ENCODE measurements at regions not wholly inside any gene's neighbourhood (a gene's known extent, or its start where the extent isn't known, plus 50 kb on each side); places are given as distances from the start of the nearest gene placed in this dataset.
"Not testable (repeated sequence)": the region's sequence is repeated elsewhere in the genome, so short reads cannot be mapped to it uniquely, and the experiment has no call there.

DNA sequence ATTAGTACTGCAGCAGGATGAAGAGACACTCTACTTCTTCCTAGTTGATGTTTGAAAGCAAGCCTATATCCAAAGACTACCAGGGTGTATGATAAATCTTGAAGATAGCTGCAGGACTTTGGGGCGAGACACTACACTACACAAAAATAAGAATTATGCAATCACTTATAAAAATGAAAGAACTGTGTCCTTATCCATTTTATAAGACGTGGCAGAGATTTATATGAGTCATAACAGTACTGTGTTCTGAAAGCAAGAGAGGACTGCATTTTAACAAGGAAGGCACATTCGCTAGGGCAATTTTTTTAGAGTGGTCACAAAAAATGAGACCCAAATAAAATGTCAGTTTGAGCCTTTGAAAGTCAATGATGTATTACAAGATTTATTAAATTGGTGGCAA, 617.0 kb upstream of the LINC00305 start:
- no peak overlapping the region for H3K27ac Mint-ChIP-seq
- H3K4me3 Mint-ChIP-seq = peak overlapping the region in 1 of 4 donors; percentile 69
- H3K4me1 Mint-ChIP-seq = peaks cover 4 to 14% (median 11%) of the 10 kb centered on the region in 3 donors
- no peaks in the 10 kb centered on the region for H3K9me3 Mint-ChIP-seq
- peaks cover 2% of the 10 kb centered on the region for H3K36me3 Mint-ChIP-seq
- no peaks in the 10 kb centered on the region for H3K27me3 Mint-ChIP-seq

GRCh38 chr18:64752707-64753106, 603.8 kb upstream of the LINC00305 start:
- H3K4me3 Mint-ChIP-seq = no peak overlapping the region
- H3K4me1 Mint-ChIP-seq = no peaks in the 10 kb centered on the region
- no peak overlapping the region for H3K27ac Mint-ChIP-seq
- H3K36me3 Mint-ChIP-seq = peaks cover 3% of the 10 kb centered on the region
- no peaks in the 10 kb centered on the region for H3K27me3 Mint-ChIP-seq
- peaks cover 0 to 4% (median 2%) of the 10 kb centered on the region in 3 donors for H3K9me3 Mint-ChIP-seq

DNA sequence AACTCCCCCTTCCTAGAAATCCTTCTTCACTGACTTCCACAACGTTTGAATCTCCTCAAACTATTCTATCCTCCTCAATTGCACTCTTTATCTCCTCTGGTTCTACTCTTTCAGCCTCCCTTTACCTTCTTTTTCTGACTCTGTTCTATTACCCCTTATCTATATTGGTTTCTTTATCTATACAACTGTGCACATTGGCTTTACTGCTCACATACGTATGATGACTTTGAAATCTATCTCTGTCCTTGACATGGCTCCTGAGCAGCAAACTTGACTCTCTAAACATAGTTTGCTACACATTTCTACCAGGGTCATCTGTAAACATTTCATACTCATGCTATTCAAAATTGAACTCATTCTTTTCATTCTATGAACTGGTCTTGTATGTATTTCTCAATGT, 601.0 kb upstream of the LINC00305 start:
- Mint-ChIP-seq H3K4me1 (no peaks in the 10 kb centered on the region), H3K4me3 (no peak overlapping the region), H3K27ac (no peak overlapping the region), H3K27me3 (no peaks in the 10 kb centered on the region), H3K36me3 (peaks cover 3% of the 10 kb centered on the region), H3K9me3 (peaks cover 0 to 4% (median 2%) of the 10 kb centered on the region in 3 donors)

- peaks cover 0 to 4% (median 2%) of the 10 kb centered on the region in 3 donors for H3K9me3 Mint-ChIP-seq
These were observed 598.9 kb upstream of the LINC00305 start for GRCh38 chr18:64747803-64748202.

DNA sequence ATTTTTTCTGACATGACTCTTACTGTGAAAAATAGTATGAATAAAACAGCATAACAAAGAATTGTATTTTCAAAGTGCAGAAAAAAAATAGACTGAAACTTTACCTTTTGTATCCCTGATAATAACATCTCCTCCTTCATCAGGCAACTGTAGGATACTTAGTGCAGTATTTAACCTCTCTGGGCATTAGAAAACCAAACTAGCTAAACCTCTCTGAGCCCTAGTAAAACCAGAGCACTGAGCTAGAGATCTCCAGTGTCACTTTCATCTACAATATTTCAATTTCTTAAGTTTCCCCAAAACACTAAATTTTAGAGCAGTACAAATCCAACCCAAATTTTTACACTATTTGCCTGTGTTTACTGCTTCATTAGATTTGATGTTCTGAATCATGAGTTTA, 594.0 kb upstream of the LINC00305 start:
- Mint-ChIP-seq H3K4me1 (peaks cover 0 to 2% (median 1%) of the 10 kb centered on the region in 3 donors), H3K27ac (no peak overlapping the region), H3K36me3 (no peaks in the 10 kb centered on the region), H3K27me3 (no peaks in the 10 kb centered on the region), H3K9me3 (no peaks in the 10 kb centered on the region), H3K4me3 (no peak overlapping the region)

More at GRCh38 chr18:64747803-64748202, 598.9 kb upstream of the LINC00305 start:
- peaks cover 3% of the 10 kb centered on the region for H3K36me3 Mint-ChIP-seq
- H3K27ac Mint-ChIP-seq = no peak overlapping the region
- H3K27me3 Mint-ChIP-seq = no peaks in the 10 kb centered on the region
- H3K4me1 Mint-ChIP-seq = peaks cover 0 to 2% (median 1%) of the 10 kb centered on the region in 3 donors
- no peak overlapping the region for H3K4me3 Mint-ChIP-seq

DNA sequence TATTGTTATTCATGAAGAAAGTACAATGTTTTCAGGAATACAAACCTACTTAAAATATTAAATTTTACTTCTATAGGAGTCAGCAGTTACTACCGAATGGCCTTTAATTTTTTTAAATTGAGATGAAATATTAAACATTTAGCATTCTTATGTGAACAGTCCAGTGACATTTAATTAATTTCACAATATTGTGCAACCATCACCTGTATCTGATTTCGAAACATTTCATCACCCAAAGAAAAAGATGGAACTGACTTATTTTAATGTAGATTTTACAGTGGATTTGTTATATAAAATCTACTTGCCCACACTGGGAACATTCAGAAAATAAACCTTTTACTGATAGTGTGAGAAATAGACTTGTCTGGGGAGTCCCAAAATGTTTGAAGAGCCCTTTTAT, 585.2 kb upstream of the LINC00305 start:
- no peak overlapping the region for H3K4me3 Mint-ChIP-seq
- H3K27me3 Mint-ChIP-seq = no peaks in the 10 kb centered on the region
- no peaks in the 10 kb centered on the region for H3K4me1 Mint-ChIP-seq
- H3K27ac Mint-ChIP-seq = no peak overlapping the region
- peaks cover 0 to 3% (median 3%) of the 10 kb centered on the region in 3 donors for H3K9me3 Mint-ChIP-seq
- no peaks in the 10 kb centered on the region for H3K36me3 Mint-ChIP-seq

DNA sequence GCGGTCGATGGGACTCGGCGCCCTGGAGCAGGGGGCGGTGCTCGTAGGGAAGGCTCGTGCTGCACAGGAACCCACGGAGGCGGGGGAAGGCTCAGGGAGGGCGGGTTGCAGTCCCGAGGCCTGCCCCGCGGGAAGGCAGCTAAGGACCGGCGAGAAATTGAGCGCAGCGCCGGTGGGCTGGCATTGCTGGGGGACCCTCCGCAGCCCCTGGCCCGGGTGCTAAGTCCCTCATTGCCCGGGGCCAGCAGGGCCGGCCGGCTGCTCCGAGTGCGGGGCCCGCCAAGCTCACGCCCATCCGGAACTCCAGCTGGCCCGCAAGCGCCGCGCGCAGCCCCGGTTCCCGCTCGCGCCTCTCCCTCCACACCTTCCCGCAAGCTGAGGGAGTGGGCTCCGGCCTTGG, 576.8 kb upstream of the LINC00305 start:
- not testable (repeated sequence) for H3K27ac Mint-ChIP-seq, H3K4me3 Mint-ChIP-seq, H3K27me3 Mint-ChIP-seq, H3K36me3 Mint-ChIP-seq, H3K4me1 Mint-ChIP-seq, H3K9me3 Mint-ChIP-seq

DNA sequence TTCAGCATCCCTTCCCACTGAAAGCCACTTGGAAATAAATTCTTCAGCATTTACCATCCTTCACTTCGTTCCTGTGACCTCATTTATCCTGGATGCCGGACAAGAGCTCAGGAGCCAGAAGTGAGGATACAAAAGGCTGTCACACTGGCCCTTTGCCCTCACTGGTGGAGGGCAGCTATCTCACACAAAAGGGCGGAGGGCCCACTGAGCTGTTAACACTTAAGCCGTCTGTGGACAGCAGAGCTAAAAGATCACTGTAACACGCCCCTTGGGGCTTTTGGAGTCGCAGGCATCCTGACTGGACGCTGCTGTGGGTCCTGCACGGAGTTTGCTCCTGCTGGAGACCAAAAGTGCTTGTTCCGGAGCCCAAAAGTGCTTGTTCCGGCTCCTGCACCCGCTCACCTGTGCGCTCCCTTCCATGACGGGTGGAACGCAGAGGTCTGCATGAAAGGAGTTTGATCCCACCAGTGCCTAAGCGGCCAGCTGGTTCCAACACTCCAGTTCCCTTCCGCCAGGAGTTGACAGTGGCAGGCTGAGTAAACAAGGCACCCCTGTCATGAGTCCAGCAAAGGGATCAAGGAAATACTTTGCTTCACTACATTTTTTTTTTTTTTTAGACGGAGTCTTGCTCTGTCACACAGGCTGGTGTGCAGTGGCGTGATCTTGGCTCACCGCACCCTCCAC, 572.0 kb upstream of the LINC00305 start:
- H3K27ac Mint-ChIP-seq = no peak overlapping the region
- H3K27me3 Mint-ChIP-seq = no peaks in the 10 kb centered on the region
- no peaks in the 10 kb centered on the region for H3K4me1 Mint-ChIP-seq
- no peaks in the 10 kb centered on the region for H3K36me3 Mint-ChIP-seq
- H3K4me3 Mint-ChIP-seq = no peak overlapping the region
- H3K9me3 Mint-ChIP-seq = no peaks in the 10 kb centered on the region

DNA sequence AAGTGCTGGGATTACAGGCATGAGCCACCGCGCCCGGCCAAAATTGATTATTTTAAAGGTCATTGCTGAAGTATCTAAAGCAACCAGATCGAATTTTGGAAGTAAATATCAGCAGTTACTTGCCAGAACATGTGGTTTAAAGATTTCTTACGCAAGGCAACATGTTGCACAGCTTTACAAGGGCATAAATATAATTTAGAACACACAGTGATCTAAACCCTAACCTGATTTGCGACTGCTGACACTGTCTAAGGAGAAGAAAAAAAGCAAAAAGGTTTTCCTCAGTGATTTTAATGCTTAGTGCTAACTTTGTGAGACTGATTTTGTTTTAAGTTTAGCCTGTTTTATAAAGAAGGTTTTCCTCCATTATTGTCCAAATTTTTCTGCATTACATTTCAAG, 569.9 kb upstream of the LINC00305 start:
- Mint-ChIP-seq H3K27me3 (no peaks in the 10 kb centered on the region), H3K36me3 (no peaks in the 10 kb centered on the region), H3K27ac (no peak overlapping the region), H3K9me3 (peaks cover 0 to 3% (median 0%) of the 10 kb centered on the region in 3 donors), H3K4me1 (peaks cover 1 to 4% (median 4%) of the 10 kb centered on the region in 3 donors), H3K4me3 (no peak overlapping the region)

DNA sequence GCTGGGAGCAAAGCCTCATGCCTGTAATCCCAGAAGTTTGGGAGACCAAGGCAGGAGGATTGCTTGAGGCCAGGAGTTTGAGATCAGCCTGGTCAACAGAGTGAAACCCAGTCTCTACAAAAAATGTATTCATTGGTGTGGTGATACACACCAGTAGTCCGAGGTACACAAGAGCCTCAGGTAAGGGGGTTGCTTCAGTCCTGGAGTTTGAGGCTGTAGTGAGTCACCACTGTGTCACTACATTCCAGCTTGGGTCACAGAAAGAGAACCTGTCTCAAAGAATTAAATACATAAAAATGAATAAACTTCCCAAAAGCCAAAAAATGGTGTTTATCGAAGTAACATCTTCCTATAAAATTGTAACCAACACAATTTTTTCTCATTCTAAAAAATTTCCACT, 568.1 kb upstream of the LINC00305 start:
- Mint-ChIP-seq H3K27me3 (no peaks in the 10 kb centered on the region), H3K4me3 (no peak overlapping the region), H3K9me3 (peaks cover 0 to 3% (median 0%) of the 10 kb centered on the region in 3 donors), H3K36me3 (no peaks in the 10 kb centered on the region), H3K27ac (no peak overlapping the region), H3K4me1 (peaks cover 12 to 18% (median 16%) of the 10 kb centered on the region in 3 donors)

DNA sequence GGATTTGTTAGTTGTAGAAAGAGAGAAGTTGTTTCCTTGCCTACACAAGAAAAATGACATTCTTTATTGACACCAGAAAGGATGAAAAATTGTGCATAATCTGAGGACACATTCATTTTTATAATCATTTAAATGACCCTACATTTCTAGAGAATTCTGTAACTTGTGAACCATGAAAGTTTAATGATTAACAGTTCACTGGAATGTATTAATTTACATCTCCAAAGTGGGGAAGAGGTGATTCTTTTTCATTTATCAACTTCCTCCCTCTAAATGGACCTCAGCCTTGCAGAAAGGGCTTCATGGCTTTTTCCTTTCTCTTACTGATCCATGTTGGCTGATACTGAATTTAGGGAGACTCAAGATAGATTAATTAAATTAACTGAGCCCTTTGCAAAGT, 565.2 kb upstream of the LINC00305 start:
- Mint-ChIP-seq H3K27me3 (no peaks in the 10 kb centered on the region), H3K27ac (no peak overlapping the region), H3K4me3 (peak overlapping the region in 1 of 4 donors; percentile 73), H3K36me3 (no peaks in the 10 kb centered on the region), H3K9me3 (peaks cover 0 to 3% (median 0%) of the 10 kb centered on the region in 3 donors), H3K4me1 (peaks cover 12 to 18% (median 16%) of the 10 kb centered on the region in 3 donors)

DNA sequence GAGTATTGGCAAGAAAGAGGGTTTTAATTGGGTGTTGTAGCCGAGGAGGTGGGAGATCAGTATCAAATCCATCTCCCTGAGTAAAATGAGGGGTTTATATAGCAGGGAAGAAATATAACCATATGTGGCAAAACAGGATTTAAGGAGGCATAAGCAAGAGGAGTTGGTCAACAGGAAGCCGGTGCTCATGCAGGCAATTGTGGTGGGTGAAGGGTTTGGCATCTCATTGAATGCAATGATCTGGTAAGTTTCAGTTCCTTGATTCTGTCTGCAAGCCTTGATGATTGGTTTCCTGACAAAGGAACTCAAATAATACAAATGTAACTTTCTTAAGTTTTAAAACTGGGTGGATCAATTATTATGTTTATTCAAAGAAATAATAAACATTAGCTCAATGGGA, 564.4 kb upstream of the LINC00305 start:
- H3K4me3 Mint-ChIP-seq = peak overlapping the region in 3 of 4 donors; percentile 3 to 73 (median 5)

DNA sequence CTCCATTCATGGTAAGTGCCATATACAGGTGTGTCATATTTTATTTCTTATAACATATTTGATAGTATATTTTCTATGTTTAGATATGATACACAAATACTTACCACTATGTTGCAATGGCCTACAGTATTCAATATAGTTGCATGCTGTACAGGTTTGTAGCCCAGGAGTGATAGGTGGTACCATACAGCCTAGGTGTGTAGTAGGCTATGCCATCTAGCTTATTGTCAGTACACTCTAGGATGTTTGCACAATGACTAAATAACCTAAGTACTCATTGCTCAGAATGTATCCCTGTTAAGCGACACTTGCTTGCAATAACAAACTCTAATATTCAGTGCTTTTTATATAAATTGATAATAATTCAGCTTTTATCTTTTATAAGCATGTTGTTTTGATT, 563.1 kb upstream of the LINC00305 start:
- Mint-ChIP-seq H3K27me3 (no peaks in the 10 kb centered on the region), H3K27ac (no peak overlapping the region), H3K4me1 (peaks cover 12 to 19% (median 16%) of the 10 kb centered on the region in 3 donors), H3K9me3 (peaks cover 0 to 3% (median 0%) of the 10 kb centered on the region in 3 donors), H3K4me3 (no peak overlapping the region), H3K36me3 (no peaks in the 10 kb centered on the region)

More for the DNA sequence above, 564.4 kb upstream of the LINC00305 start:
- Mint-ChIP-seq H3K27ac (peak overlapping the region in 2 of 3 donors; percentile 83 to 89), H3K4me1 (peaks cover 12 to 18% (median 16%) of the 10 kb centered on the region in 3 donors), H3K36me3 (no peaks in the 10 kb centered on the region), H3K9me3 (peaks cover 0 to 3% (median 0%) of the 10 kb centered on the region in 3 donors), H3K27me3 (no peaks in the 10 kb centered on the region)

GRCh38 chr18:64710105-64710861, 561.4 kb upstream of the LINC00305 start:
- Mint-ChIP-seq H3K4me3 (no peak overlapping the region), H3K27me3 (no peaks in the 10 kb centered on the region), H3K36me3 (no peaks in the 10 kb centered on the region), H3K4me1 (peaks cover 16 to 21% (median 16%) of the 10 kb centered on the region in 3 donors), H3K9me3 (peaks cover 0 to 3% (median 0%) of the 10 kb centered on the region in 3 donors), H3K27ac (no peak overlapping the region)

- no peak overlapping the region for H3K4me3 Mint-ChIP-seq
- no peaks in the 10 kb centered on the region for H3K27me3 Mint-ChIP-seq
- peaks cover 0 to 3% (median 2%) of the 10 kb centered on the region in 3 donors for H3K4me1 Mint-ChIP-seq
- no peak overlapping the region for H3K27ac Mint-ChIP-seq
- no peaks in the 10 kb centered on the region for H3K36me3 Mint-ChIP-seq
- no peaks in the 10 kb centered on the region for H3K9me3 Mint-ChIP-seq
These were observed 558.2 kb upstream of the LINC00305 start for GRCh38 chr18:64707052-64707451.
